ENCODE measurements at regions not wholly inside any gene's neighbourhood (a gene's known extent, or its start where the extent isn't known, plus 50 kb on each side); places are given as distances from the start of the nearest gene placed in this dataset.

DNA sequence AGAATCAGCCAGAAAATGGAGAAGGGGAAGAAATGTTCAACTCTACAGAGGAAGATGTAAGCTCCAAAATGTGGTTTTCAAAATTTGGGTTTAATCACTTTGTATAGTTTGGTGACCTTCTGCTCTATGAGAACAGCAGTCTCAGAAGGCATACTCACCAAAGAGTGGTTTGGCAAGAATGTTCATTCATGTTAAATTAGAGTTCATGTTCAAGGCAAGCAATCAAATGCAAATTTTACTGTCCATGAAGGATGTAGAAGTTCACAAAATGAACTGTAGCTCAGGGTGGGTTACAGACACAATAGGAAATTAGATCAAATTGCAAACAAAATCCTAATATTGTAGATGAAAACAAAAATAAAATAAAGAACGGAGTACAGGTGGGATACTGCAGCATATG is 606.7 kb upstream of the PCDH20 start:
- no peak overlapping the region for H3K4me2 ChIP-seq (ENCODE audit: low read depth, low read length)
- no peak overlapping the region for H2AK9ac ChIP-seq (replicated peaks; ENCODE audit: low read depth, low read length, poor library complexity)
- H4K20me1 ChIP-seq (ENCODE audit: insufficient read depth, low read length): no peaks in the 10 kb centered on the region
- DNase-seq (no peak), ATAC-seq (ENCODE audit: low read depth) (no peak)
- no peak overlapping the region for H4K5ac ChIP-seq (ENCODE audit: low read depth, low read length)
- H3K9me3 ChIP-seq (ENCODE audit: control insufficient read depth, insufficient read depth, low read length): no peaks in the 10 kb centered on the region; the same call in 1 of the 2 replicates
- no peak for TF ChIP-seq CHD1 (IDR thresholded peaks at IDR 0.05; ENCODE audit: low read depth, low read length)
- TF ChIP-seq RAD21 (IDR thresholded peaks at IDR 0.05; ENCODE audit: low read length): no peak
- TF ChIP-seq RFX5 (IDR thresholded peaks at IDR 0.05; ENCODE audit: low read depth, low read length): no peak
- TF ChIP-seq, protein P1, sequence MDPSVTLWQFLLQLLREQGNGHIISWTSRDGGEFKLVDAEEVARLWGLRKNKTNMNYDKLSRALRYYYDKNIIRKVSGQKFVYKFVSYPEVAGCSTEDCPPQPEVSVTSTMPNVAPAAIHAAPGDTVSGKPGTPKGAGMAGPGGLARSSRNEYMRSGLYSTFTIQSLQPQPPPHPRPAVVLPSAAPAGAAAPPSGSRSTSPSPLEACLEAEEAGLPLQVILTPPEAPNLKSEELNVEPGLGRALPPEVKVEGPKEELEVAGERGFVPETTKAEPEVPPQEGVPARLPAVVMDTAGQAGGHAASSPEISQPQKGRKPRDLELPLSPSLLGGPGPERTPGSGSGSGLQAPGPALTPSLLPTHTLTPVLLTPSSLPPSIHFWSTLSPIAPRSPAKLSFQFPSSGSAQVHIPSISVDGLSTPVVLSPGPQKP (IDR thresholded peaks at IDR 0.05; ENCODE audit: borderline replicate concordance, low read depth, low read length): no peak
- TF ChIP-seq RCOR1 (IDR thresholded peaks at IDR 0.05; ENCODE audit: insufficient replicate concordance, low read length): no peak
- TF ChIP-seq, protein P2, sequence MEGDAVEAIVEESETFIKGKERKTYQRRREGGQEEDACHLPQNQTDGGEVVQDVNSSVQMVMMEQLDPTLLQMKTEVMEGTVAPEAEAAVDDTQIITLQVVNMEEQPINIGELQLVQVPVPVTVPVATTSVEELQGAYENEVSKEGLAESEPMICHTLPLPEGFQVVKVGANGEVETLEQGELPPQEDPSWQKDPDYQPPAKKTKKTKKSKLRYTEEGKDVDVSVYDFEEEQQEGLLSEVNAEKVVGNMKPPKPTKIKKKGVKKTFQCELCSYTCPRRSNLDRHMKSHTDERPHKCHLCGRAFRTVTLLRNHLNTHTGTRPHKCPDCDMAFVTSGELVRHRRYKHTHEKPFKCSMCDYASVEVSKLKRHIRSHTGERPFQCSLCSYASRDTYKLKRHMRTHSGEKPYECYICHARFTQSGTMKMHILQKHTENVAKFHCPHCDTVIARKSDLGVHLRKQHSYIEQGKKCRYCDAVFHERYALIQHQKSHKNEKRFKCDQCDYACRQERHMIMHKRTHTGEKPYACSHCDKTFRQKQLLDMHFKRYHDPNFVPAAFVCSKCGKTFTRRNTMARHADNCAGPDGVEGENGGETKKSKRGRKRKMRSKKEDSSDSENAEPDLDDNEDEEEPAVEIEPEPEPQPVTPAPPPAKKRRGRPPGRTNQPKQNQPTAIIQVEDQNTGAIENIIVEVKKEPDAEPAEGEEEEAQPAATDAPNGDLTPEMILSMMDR (conservative IDR thresholded peaks at IDR 0.05; ENCODE audit: low read depth, low read length): no peak
- TF ChIP-seq MAZ (IDR thresholded peaks at IDR 0.05; ENCODE audit: borderline replicate concordance, low read depth, low read length): no peak
- no peak for TF ChIP-seq MAFK (IDR thresholded peaks at IDR 0.05; ENCODE audit: low read depth, low read length)
- no peak for TF ChIP-seq SMC3 (IDR thresholded peaks at IDR 0.05; ENCODE audit: low read depth, low read length)
- TF ChIP-seq BHLHE40 (IDR thresholded peaks at IDR 0.05; ENCODE audit: low read depth, low read length): no peak
- TF ChIP-seq MXI1 (IDR thresholded peaks at IDR 0.05; ENCODE audit: borderline replicate concordance, low read depth, low read length): no peak
- no peak for TF ChIP-seq FOS (IDR thresholded peaks at IDR 0.05; ENCODE audit: low read depth, low read length)
- POLR2A ChIA-PET (ENCODE audit: unreplicated experiment): no interaction called here
- CTCF ChIA-PET: no interaction called here
- no peak overlapping the region for H3K4me3 ChIP-seq (ENCODE audit: insufficient read depth, low read depth, low read length)
- no TSS peak for BruUV-seq (replicated peaks)
- dilution Hi-C loops (cut with HindIII; ENCODE audit: low sequenced_read_pairs, unreplicated experiment) (no loop called here), intact Hi-C loops (cut with micrococcal nuclease) (no loop called here), in situ Hi-C loops (cut with MboI; ENCODE audit: low sequenced_read_pairs) (no loop called here)
- no peak overlapping the region for H4K91ac ChIP-seq (ENCODE audit: insufficient read depth, low read depth, low read length)
- no peak overlapping the region for H2BK20ac ChIP-seq (ENCODE audit: low read depth, low read length)
- H3K36me3 ChIP-seq (ENCODE audit: control insufficient read depth, insufficient read depth, low read length): no peaks in the 10 kb centered on the region
- H3K9me1 ChIP-seq (ENCODE audit: insufficient read depth, low read length): no peaks in the 10 kb centered on the region
- H3K9ac ChIP-seq (ENCODE audit: low read depth, low read length): no peak overlapping the region
- no peak overlapping the region for H2AK5ac ChIP-seq (ENCODE audit: low read depth, low read length)
- no peak overlapping the region for H4K8ac ChIP-seq (ENCODE audit: low read depth in 2 of 2, low read length in 2 of 2)
- no peaks in the 10 kb centered on the region for H3K79me1 ChIP-seq (ENCODE audit: low read depth in 1 of 2, low read length in 2 of 2)
- H3K14ac ChIP-seq (replicated peaks; ENCODE audit: low read depth, low read length): no peak overlapping the region
- no peak overlapping the region for H2BK5ac ChIP-seq (ENCODE audit: low read depth, low read length, poor library complexity, severe bottlenecking)
- H3K4me1 ChIP-seq (ENCODE audit: control insufficient read depth, insufficient read depth, low read length): no peaks in the 10 kb centered on the region
- no peak overlapping the region for H2AFZ ChIP-seq (replicated peaks; ENCODE audit: low read length, poor library complexity)
- H3K27ac ChIP-seq (ENCODE audit: insufficient read depth, low read length): no peak overlapping the region
- no peak overlapping the region for H3K56ac ChIP-seq (ENCODE audit: extremely low read depth, insufficient read depth, low read length)
- no CpG with 5 or more reads among the region's 1 CpG for WGBS, 2 experiments (ENCODE audit: extremely low coverage in 2 of 2, insufficient read length in 1 of 2)
- H3K4ac ChIP-seq (ENCODE audit: low read depth, low read length): no peak overlapping the region
- no peaks in the 10 kb centered on the region for H3K27me3 ChIP-seq (ENCODE audit: control insufficient read depth, insufficient read depth, low read length)
- no peak overlapping the region for H2BK120ac ChIP-seq (ENCODE audit: low read depth, low read length)
- H2BK15ac ChIP-seq (ENCODE audit: low read depth, low read length): no peak overlapping the region
- H3K18ac ChIP-seq (ENCODE audit: low read depth, low read length): no peak overlapping the region
- no peak overlapping the region for H3K23ac ChIP-seq (ENCODE audit: low read depth, low read length)
